ENCODE measurements at regions not wholly inside any gene's neighbourhood (a gene's known extent, or its start where the extent isn't known, plus 50 kb on each side); places are given as distances from the start of the nearest gene placed in this dataset.

DNA sequence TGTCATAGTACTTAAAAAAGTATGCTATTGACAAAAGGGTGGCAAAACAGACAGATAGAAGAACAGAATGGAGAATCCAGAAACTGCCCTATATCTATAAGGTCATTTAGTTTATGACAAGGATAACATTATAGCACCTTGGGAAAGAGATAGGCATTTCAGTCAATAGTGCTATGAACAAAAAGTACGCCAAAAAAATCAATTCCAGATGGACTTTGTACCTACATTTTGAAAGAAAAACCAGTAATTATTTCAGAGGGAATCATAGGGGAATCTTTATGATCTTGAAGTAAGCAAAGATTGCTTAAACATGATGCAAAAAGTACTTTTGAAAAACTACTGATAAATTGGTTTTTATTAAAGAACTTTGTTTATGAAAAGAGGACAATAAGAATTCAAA lies 59.9 kb upstream of the SETBP1 start:
- no peaks in the 10 kb centered on the region for H3K4me1 Mint-ChIP-seq (ENCODE audit: insufficient read depth, unreplicated experiment)

DNA sequence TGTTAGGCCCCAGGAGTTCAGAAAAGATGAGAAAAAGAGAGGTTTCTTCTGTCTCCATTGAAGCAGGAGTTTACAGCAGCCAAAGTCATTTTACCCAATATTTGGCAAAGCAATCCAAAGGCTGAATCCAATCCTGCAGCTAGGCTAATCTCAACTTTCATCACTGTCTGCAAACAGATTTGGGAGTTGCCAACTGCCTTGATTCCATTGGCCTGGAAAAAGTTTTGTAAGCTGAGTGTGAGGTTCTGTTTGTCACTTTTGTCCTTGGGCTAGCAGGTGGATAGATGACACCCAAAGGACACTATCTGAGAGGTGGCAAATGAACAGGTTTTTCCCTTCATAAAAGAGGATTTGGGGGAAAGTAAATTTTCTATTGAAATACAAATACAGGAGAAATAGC lies 56.6 kb upstream of the SETBP1 start:
- Mint-ChIP-seq H3K4me1 (ENCODE audit: insufficient read depth, unreplicated experiment) (peaks cover 8% of the 10 kb centered on the region), H3K4me3 (ENCODE audit: unreplicated experiment) (no peak overlapping the region), H3K9me3 (ENCODE audit: unreplicated experiment) (no peaks in the 10 kb centered on the region), H3K27me3 (ENCODE audit: insufficient read depth, unreplicated experiment) (no peaks in the 10 kb centered on the region), H3K36me3 (ENCODE audit: insufficient read depth, unreplicated experiment) (no peaks in the 10 kb centered on the region), H3K27ac (ENCODE audit: low read depth, unreplicated experiment) (no peak overlapping the region)
- CTCF ChIA-PET = no interaction called here
- no TSS peak for BruUV-seq (replicated peaks)
- POLR2A ChIA-PET = no interaction called here
- TF ChIP-seq, protein P1, sequence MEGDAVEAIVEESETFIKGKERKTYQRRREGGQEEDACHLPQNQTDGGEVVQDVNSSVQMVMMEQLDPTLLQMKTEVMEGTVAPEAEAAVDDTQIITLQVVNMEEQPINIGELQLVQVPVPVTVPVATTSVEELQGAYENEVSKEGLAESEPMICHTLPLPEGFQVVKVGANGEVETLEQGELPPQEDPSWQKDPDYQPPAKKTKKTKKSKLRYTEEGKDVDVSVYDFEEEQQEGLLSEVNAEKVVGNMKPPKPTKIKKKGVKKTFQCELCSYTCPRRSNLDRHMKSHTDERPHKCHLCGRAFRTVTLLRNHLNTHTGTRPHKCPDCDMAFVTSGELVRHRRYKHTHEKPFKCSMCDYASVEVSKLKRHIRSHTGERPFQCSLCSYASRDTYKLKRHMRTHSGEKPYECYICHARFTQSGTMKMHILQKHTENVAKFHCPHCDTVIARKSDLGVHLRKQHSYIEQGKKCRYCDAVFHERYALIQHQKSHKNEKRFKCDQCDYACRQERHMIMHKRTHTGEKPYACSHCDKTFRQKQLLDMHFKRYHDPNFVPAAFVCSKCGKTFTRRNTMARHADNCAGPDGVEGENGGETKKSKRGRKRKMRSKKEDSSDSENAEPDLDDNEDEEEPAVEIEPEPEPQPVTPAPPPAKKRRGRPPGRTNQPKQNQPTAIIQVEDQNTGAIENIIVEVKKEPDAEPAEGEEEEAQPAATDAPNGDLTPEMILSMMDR (IDR thresholded peaks at IDR 0.05; ENCODE audit: unreplicated experiment) = no peak
- intact Hi-C loops (cut with micrococcal nuclease) = no loop called here
- no peak for DNase-seq (ENCODE audit: unreplicated experiment)

More for the DNA sequence above, 59.9 kb upstream of the SETBP1 start:
- H3K27me3 Mint-ChIP-seq (ENCODE audit: insufficient read depth, unreplicated experiment) = no peaks in the 10 kb centered on the region
- no peaks in the 10 kb centered on the region for H3K36me3 Mint-ChIP-seq (ENCODE audit: insufficient read depth, unreplicated experiment)
- intact Hi-C loops (cut with micrococcal nuclease) = no loop called here
- ChIA-PET POLR2A (interaction anchor here (1.1 kb wide), 1 partner anchor 17 kb away, joined by 3 read pairs; no protein-coding TSS in a partner anchor), CTCF (no interaction called here)
- TF ChIP-seq, protein P1 (IDR thresholded peaks at IDR 0.05; ENCODE audit: unreplicated experiment) = no peak
- no peak overlapping the region for H3K4me3 Mint-ChIP-seq (ENCODE audit: unreplicated experiment)
- DNase-seq (ENCODE audit: unreplicated experiment) = no peak
- no TSS peak for BruUV-seq (replicated peaks)
- no peaks in the 10 kb centered on the region for H3K9me3 Mint-ChIP-seq (ENCODE audit: unreplicated experiment)
- no peak overlapping the region for H3K27ac Mint-ChIP-seq (ENCODE audit: low read depth, unreplicated experiment)

DNA sequence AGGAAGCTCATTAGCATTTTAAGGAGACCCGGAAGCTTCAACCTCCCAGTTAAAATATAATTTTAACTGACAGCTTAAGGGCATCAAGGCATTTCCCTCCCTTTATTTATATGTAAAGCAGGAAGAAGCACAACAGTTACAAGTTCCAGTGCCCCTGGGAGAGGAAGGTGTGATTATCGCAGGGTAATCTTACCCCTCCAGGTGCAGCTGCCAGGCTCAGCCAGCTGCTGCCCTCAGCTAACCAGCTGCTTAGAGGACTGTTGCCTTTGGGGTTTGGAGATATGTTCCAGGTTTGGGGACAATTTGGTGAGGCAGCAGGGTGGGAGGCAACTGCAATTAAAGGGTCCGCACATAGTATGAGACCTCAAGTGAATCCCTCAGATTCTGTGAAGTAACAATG lies 55.3 kb upstream of the SETBP1 start:
- TF ChIP-seq, protein P1 (IDR thresholded peaks at IDR 0.05; ENCODE audit: unreplicated experiment) = no peak
- CTCF ChIA-PET = interaction anchor here (0.5 kb wide), 1 partner anchor 26 kb away, joined by 3 read pairs; no protein-coding TSS in a partner anchor
- no TSS peak for BruUV-seq (replicated peaks)
- no peak for DNase-seq (ENCODE audit: unreplicated experiment)
- no peaks in the 10 kb centered on the region for H3K36me3 Mint-ChIP-seq (ENCODE audit: insufficient read depth, unreplicated experiment)
- POLR2A ChIA-PET = interaction anchor here (1.0 kb wide), 1 partner anchor 12 kb away, joined by 4 read pairs; no protein-coding TSS in a partner anchor
- intact Hi-C loops (cut with micrococcal nuclease) = no loop called here
- no peak overlapping the region for H3K4me3 Mint-ChIP-seq (ENCODE audit: unreplicated experiment)
- H3K27me3 Mint-ChIP-seq (ENCODE audit: insufficient read depth, unreplicated experiment) = no peaks in the 10 kb centered on the region
- no peaks in the 10 kb centered on the region for H3K9me3 Mint-ChIP-seq (ENCODE audit: unreplicated experiment)
- H3K27ac Mint-ChIP-seq (ENCODE audit: low read depth, unreplicated experiment) = no peak overlapping the region
- H3K4me1 Mint-ChIP-seq (ENCODE audit: insufficient read depth, unreplicated experiment) = peaks cover 8% of the 10 kb centered on the region

DNA sequence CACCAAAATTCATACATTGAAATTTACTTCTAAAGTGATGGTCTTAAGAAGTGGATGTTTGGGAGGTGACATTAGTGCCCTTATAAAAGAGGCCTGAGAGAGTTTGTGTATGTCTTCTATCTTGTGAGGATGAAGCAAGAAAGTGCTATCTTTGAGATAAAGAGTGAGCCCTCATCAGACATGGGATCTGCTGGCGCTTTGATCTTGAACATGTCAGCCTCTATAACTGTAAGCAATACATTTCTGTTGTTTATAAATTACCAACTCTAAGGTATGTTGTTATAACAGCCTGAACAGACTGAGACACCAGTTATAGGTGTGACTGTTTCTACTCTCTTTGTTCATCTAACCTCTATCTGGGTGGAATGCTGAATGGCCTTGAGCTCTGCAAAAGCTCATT lies 54.5 kb upstream of the SETBP1 start:
- intact Hi-C loops (cut with micrococcal nuclease) = no loop called here
- Mint-ChIP-seq H3K9me3 (ENCODE audit: unreplicated experiment) (no peaks in the 10 kb centered on the region), H3K4me3 (ENCODE audit: unreplicated experiment) (no peak overlapping the region), H3K27me3 (ENCODE audit: insufficient read depth, unreplicated experiment) (no peaks in the 10 kb centered on the region), H3K4me1 (ENCODE audit: insufficient read depth, unreplicated experiment) (peaks cover 8% of the 10 kb centered on the region), H3K27ac (ENCODE audit: low read depth, unreplicated experiment) (no peak overlapping the region), H3K36me3 (ENCODE audit: insufficient read depth, unreplicated experiment) (no peaks in the 10 kb centered on the region)
- CTCF ChIA-PET = interaction anchor here (1.5 kb wide), 1 partner anchor 88 kb away, joined by 4 read pairs; no protein-coding TSS in a partner anchor
- BruUV-seq (replicated peaks) = no TSS peak
- no peak for DNase-seq (ENCODE audit: unreplicated experiment)
- TF ChIP-seq, protein P1 (IDR thresholded peaks at IDR 0.05; ENCODE audit: unreplicated experiment) = no peak
- POLR2A ChIA-PET = interaction anchor here (1.0 kb wide), 2 partner anchors 11 to 23 kb away, joined by 3 to 4 read pairs; no protein-coding TSS in a partner anchor
